Erythroblast (primary cell): ENCODE measurements at regions not wholly inside any gene's neighbourhood (a gene's known extent, or its start where the extent isn't known, plus 50 kb on each side); places are given as distances from the start of the nearest gene placed in this dataset.

ENCODE experiments used
- GATA1 ChIP-seq: IDR thresholded peaks from 2 replicates; pipeline ENCODE4 v1.6.1; 2011; ENCODE audit warnings: low read depth, mild to moderate bottlenecking, control low read depth, low read length, moderate library complexity
- POLR2A ChIP-seq: IDR thresholded peaks from 2 replicates; pipeline ENCODE4 v1.6.1; 2011; ENCODE audit warnings: mild to moderate bottlenecking, low read length

GRCh38 chr6:24069526-24069925, 56.5 kb upstream of the NRSN1 start:
- TF ChIP-seq POLR2A (no peak), GATA1 (no peak)
